ENCODE measurements at regions not wholly inside any gene's neighbourhood (a gene's known extent, or its start where the extent isn't known, plus 50 kb on each side); places are given as distances from the start of the nearest gene placed in this dataset.
"Not testable (repeated sequence)": the region's sequence is repeated elsewhere in the genome, so short reads cannot be mapped to it uniquely, and the experiment has no call there.

- peak; percentile 16 to 50 for DNase-seq
Observed at GRCh38 chr15:38002883-38003477, 68.5 kb downstream of the TMCO5A start.

- no peak for DNase-seq
Observed at GRCh38 chr15:38004218-38004861, 69.9 kb downstream of the TMCO5A start.

GRCh38 chr15:38005953-38006808 is 71.7 kb downstream of the TMCO5A start:
- DNase-seq: peak in 1 of 2 donors; percentile 2

- DNase-seq: no peak
Observed at GRCh38 chr15:38010395-38010794, 76.0 kb downstream of the TMCO5A start.

GRCh38 chr15:38012894-38013293 is 78.5 kb downstream of the TMCO5A start:
- peak in 1 of 2 donors; percentile 16 for DNase-seq

GRCh38 chr15:38017721-38018120 is 83.3 kb downstream of the TMCO5A start:
- DNase-seq: no peak

- no peak for DNase-seq
Observed at GRCh38 chr15:38019066-38019465, 84.6 kb downstream of the TMCO5A start.

GRCh38 chr15:38021259-38021658 is 86.8 kb downstream of the TMCO5A start:
- DNase-seq: no peak

GRCh38 chr15:38024293-38025091 is 90.1 kb downstream of the TMCO5A start:
- no peak for DNase-seq

- DNase-seq: not testable (repeated sequence)
Observed at GRCh38 chr15:38025656-38026055, 91.2 kb downstream of the TMCO5A start.

- peak in 1 of 2 donors; percentile 52 for DNase-seq
Observed at GRCh38 chr15:38028869-38029268, 94.4 kb downstream of the TMCO5A start.

- no peak for DNase-seq
Observed at GRCh38 chr15:38029736-38030135, 95.3 kb downstream of the TMCO5A start.

- DNase-seq: no peak
Observed at GRCh38 chr15:38030609-38031008, 96.2 kb downstream of the TMCO5A start.

- no peak for DNase-seq
Observed at GRCh38 chr15:38035701-38036100, 101.3 kb downstream of the TMCO5A start.

GRCh38 chr15:38036790-38037338 is 102.4 kb downstream of the TMCO5A start:
- no peak for DNase-seq

GRCh38 chr15:38038659-38039442 is 104.4 kb downstream of the TMCO5A start:
- no peak for DNase-seq

- DNase-seq: no peak
Observed at GRCh38 chr15:38040615-38041014, 106.2 kb downstream of the TMCO5A start.

GRCh38 chr15:38041576-38041975 is 107.1 kb downstream of the TMCO5A start:
- no peak for DNase-seq

GRCh38 chr15:38042211-38042610 is 107.8 kb downstream of the TMCO5A start:
- no peak for DNase-seq

- DNase-seq: peak in 1 of 2 donors; percentile 25
Observed at GRCh38 chr15:38042707-38043445, 108.4 kb downstream of the TMCO5A start.

All from hippocampal formation (tissue), 2 donors.